ENCODE measurements at regions not wholly inside any gene's neighbourhood (a gene's known extent, or its start where the extent isn't known, plus 50 kb on each side); places are given as distances from the start of the nearest gene placed in this dataset.

DNA sequence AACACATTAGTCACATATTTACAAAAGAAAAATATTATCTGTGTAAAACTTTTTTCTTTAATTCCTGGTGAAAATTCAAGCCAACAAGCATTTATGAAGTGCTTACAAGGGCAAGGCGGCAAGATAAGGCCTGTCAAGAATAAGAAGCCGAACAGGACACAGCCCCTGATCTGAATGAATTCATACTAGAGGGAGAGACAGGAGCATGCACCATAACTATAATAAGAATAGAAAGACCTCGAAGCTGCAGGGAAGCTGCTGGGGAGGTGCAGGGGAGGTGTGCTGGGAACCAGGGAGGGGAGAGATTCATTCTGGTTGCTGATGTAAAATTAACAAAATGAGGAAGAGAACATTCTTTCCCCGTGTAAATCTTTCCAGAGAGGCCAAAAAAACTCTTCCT lies 60.5 kb upstream of the TARDBP start:
- H3K27me3 ChIP-seq (ENCODE audit: control insufficient read depth in 3 of 3, insufficient read depth in 3 of 3, low read length in 2 of 3) = no peaks in the 10 kb centered on the region
- no peak for TF ChIP-seq CTCF (IDR thresholded peaks at IDR 0.05; ENCODE audit: control extremely low read depth, extremely low read depth)
- H3K27ac ChIP-seq (ENCODE audit: low read depth in 1 of 2, low read length in 1 of 2) = no peak overlapping the region
- H3K36me3 ChIP-seq (ENCODE audit: control insufficient read depth in 4 of 4, insufficient read depth in 4 of 4, low read length in 4 of 4) = no peaks in the 10 kb centered on the region
- WGBS, 2 donors = 43 to 52% methylated on average over 4 of the region's 4 CpGs
- no peak overlapping the region for H3K9ac ChIP-seq (ENCODE audit: insufficient read depth in 1 of 2, low read length in 2 of 2)
- no peaks in the 10 kb centered on the region for H3K4me1 ChIP-seq (ENCODE audit: control insufficient read depth in 5 of 5, insufficient read depth in 5 of 5, low read length in 5 of 5)
- no peak overlapping the region for H3K4me3 ChIP-seq
- ATAC-seq (ENCODE audit: insufficient read depth, low FRiP score) (no peak), DNase-seq (peak in 1 of 3 donors; percentile 31)
- peaks cover 0 to 8% (median 2%) of the 10 kb centered on the region in 4 donors for H3K9me3 ChIP-seq (ENCODE audit: control insufficient read depth in 4 of 4, insufficient read depth in 3 of 4, low read length in 3 of 4)

DNA sequence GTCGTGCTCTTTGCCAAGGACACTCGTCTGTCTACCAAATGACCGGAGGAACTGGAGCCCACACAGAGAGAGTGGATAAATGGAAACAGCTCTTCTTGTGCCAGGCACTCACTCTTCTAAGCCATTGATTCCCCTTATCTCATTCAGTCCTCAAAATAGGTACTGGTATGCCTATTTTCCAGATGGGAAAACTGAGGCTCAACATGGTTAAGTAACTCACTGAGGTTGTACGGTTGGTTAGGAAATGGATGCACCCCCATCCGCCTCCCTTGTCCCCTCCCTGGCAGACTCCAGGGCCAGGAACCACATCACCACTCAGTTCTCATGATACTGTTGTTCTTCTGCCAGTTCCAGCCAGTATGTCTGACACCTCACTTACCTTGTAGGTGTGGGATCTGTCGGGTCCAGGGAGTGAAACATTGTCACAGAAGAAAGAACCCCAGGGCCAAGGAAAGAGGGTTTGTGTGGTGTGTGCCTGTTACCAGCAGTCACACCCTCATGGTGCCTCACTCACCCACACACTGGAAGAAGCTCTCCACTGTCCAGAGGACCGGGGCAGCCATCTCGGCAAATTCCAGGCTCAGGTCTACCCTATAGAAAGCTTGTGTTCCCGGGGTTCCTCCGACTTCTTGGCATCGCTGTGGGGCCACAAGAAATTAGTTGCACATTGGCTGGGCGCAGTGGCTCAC lies 58.8 kb upstream of the TARDBP start:
- Histone ChIP-seq H3K4me3 (no peak overlapping the region), H3K27ac (ENCODE audit: low read depth in 1 of 2, low read length in 1 of 2) (no peak overlapping the region), H3K36me3 (ENCODE audit: control insufficient read depth in 4 of 4, insufficient read depth in 4 of 4, low read length in 4 of 4) (no peaks in the 10 kb centered on the region), H3K9me3 (ENCODE audit: control insufficient read depth in 4 of 4, insufficient read depth in 3 of 4, low read length in 3 of 4) (peaks cover 0 to 8% (median 2%) of the 10 kb centered on the region in 4 donors), H3K9ac (ENCODE audit: insufficient read depth in 1 of 2, low read length in 2 of 2) (no peak overlapping the region), H3K4me1 (ENCODE audit: control insufficient read depth in 5 of 5, insufficient read depth in 5 of 5, low read length in 5 of 5) (no peaks in the 10 kb centered on the region), H3K27me3 (ENCODE audit: control insufficient read depth in 3 of 3, insufficient read depth in 3 of 3, low read length in 2 of 3) (no peaks in the 10 kb centered on the region)
- WGBS, 2 donors = 95% methylated on average over 12 of the region's 12 CpGs
- TF ChIP-seq CTCF (IDR thresholded peaks at IDR 0.05; ENCODE audit: control extremely low read depth, extremely low read depth) = no peak
- DNase-seq (no peak), ATAC-seq (ENCODE audit: insufficient read depth, low FRiP score) (no peak)

DNA sequence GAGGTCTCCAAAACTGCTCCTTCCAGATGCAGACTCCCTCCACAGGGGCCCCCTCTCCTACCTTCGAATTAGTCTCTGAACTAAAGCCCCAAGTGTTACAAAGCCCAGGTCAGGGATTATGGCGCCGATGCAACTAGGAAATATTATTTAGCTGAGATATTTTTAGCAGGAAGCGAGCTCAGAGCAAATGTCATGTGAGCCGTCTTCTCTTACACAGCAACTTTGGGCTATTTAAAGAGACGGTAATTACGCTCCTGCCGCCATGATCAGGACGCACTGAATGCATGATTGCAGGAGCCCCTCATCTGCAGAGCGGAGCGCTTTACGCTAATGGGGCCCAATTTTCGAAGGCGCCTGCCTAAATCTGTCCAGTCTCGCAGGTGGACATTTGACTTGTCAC lies 55.3 kb upstream of the TARDBP start:
- 70 to 75% methylated on average over 15 of the region's 15 CpGs for WGBS, 2 donors
- DNase-seq = no peak
- no peak overlapping the region for H3K9ac ChIP-seq (ENCODE audit: insufficient read depth in 1 of 2, low read length in 2 of 2)
- H3K27ac ChIP-seq (ENCODE audit: low read depth in 1 of 2, low read length in 1 of 2) = no peak overlapping the region
- no peak overlapping the region for H3K4me3 ChIP-seq
- no peaks in the 10 kb centered on the region for H3K27me3 ChIP-seq (ENCODE audit: control insufficient read depth in 3 of 3, insufficient read depth in 3 of 3, low read length in 2 of 3)
- ATAC-seq (ENCODE audit: insufficient read depth, low FRiP score) = no peak
- H3K9me3 ChIP-seq (ENCODE audit: control insufficient read depth in 4 of 4, insufficient read depth in 3 of 4, low read length in 3 of 4) = peaks cover 0 to 8% (median 2%) of the 10 kb centered on the region in 4 donors
- peaks cover 0 to 2% (median 0%) of the 10 kb centered on the region in 5 donors for H3K4me1 ChIP-seq (ENCODE audit: control insufficient read depth in 5 of 5, insufficient read depth in 5 of 5, low read length in 5 of 5)
- H3K36me3 ChIP-seq (ENCODE audit: control insufficient read depth in 4 of 4, insufficient read depth in 4 of 4, low read length in 4 of 4) = no peaks in the 10 kb centered on the region
- no peak for TF ChIP-seq CTCF (IDR thresholded peaks at IDR 0.05; ENCODE audit: control extremely low read depth, extremely low read depth)

DNA sequence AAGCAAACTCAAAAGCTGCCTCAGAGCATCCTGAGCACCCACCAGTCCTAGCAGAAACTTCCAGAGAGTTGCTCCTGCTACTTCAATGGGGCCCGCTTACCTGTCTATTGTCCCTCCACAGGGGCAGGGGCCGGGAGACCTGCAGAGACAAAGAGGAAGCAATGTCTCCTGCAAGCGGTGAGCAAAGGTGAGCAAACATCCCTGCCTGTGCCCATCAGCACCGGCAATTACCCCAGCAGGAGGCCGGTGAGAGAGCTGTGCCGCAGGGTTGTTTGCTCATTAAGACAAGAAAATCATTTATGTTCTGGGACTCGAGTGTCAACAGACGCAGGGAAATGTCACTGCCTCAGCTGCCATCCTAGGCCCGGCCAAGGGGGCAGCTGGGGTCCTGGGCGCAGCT lies 53.8 kb upstream of the TARDBP start:
- Histone ChIP-seq H3K4me3 (no peak overlapping the region), H3K27ac (ENCODE audit: low read depth in 1 of 2, low read length in 1 of 2) (no peak overlapping the region), H3K4me1 (ENCODE audit: control insufficient read depth in 5 of 5, insufficient read depth in 5 of 5, low read length in 5 of 5) (peaks cover 0 to 5% (median 0%) of the 10 kb centered on the region in 5 donors), H3K27me3 (ENCODE audit: control insufficient read depth in 3 of 3, insufficient read depth in 3 of 3, low read length in 2 of 3) (no peaks in the 10 kb centered on the region), H3K36me3 (ENCODE audit: control insufficient read depth in 4 of 4, insufficient read depth in 4 of 4, low read length in 4 of 4) (no peaks in the 10 kb centered on the region), H3K9me3 (ENCODE audit: control insufficient read depth in 4 of 4, insufficient read depth in 3 of 4, low read length in 3 of 4) (peaks cover 0 to 7% (median 1%) of the 10 kb centered on the region in 4 donors), H3K9ac (ENCODE audit: insufficient read depth in 1 of 2, low read length in 2 of 2) (no peak overlapping the region)
- no peak for DNase-seq
- TF ChIP-seq CTCF (IDR thresholded peaks at IDR 0.05; ENCODE audit: control extremely low read depth, extremely low read depth) = no peak
- WGBS, 2 donors = 88 to 91% methylated on average over 10 of the region's 10 CpGs
- no peak for ATAC-seq (ENCODE audit: insufficient read depth, low FRiP score)

All from lung (tissue), 11 donors.